ENCODE measurements at regions not wholly inside any gene's neighbourhood (a gene's known extent, or its start where the extent isn't known, plus 50 kb on each side); places are given as distances from the start of the nearest gene placed in this dataset.

GRCh38 chr12:94079566-94080340 lies 68.6 kb upstream of the PLXNC1 start:
- TF ChIP-seq CTCF (IDR thresholded peaks at IDR 0.05; ENCODE audit: low read depth, low read length) (no peak), EZH2phosphoT487 (IDR thresholded peaks at IDR 0.05; ENCODE audit: low read depth) (no peak)
